HG02588 (cell line): ENCODE measurements at regions not wholly inside any gene's neighbourhood (a gene's known extent, or its start where the extent isn't known, plus 50 kb on each side); places are given as distances from the start of the nearest gene placed in this dataset.

Experiments
- ATAC-seq: cut with Tn5 transposase; IDR thresholded peaks from one replicate; pipeline ENCODE4 v1.9.1; 2021; ENCODE audit warnings: mild to moderate bottlenecking, moderate library complexity; ENCODE audit not compliant: unreplicated experiment

DNA sequence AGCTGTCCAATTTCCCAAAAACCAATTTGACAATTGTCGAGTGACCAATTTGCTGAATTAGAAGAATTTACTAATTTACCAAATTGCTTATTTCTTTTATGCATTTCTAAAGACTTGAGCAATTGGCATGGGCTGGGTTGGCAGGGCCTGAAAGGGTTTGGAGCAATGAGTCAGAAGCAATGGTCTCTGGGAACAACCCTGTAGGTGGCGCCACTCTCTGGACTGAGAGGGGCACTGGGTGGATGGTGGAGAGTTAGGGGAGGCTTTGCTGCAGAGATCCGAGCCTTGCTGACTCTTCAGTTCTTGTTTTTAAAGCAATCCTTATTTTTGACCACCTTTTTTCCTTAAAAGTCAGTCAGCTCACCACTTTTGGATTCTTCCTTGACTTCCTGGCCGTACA is 71.5 kb upstream of the RPS23 start:
- no peak for ATAC-seq

- no peak for ATAC-seq
Measured at GRCh38 chr5:82348784-82349425, 70.8 kb upstream of the RPS23 start.

- no peak for ATAC-seq
Measured at GRCh38 chr5:82347201-82347865, 69.2 kb upstream of the RPS23 start.

DNA sequence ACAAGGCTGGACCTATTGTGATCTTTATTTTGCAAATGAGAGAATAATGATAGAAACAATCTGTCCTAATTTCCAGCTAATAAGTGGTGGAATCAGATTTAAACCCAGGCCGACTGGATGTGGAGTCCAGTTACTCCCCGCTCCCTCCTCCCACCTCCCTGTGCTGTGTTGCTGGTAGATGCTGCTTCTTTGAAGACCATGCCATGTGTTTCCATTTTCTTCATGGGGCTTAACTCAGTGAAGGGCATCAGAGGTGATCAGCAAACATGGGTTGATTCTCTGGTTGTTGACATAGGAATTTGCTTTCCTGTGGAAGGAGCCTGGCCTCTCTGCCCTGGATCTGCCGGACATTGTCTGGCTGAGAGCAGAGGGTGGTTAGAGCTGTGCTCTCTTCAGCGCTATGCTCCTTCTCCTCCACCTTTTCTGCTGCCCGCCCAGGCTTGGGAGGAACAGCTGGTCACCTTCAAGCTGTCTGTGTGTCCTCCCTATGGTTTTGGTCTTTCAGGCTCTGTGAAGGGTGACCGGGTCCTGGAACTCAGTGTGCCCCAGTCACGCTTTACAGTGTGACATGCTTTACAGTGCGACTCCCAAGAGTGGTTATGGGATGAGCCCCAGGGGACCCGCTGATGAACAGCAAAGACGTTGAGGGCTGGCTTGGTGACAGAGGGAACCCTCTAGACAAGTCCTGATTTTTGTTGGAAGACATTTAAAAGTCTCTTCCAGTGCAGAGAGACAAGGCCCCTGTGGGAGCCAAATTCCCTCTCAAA is 68.4 kb upstream of the RPS23 start:
- no peak for ATAC-seq

GRCh38 chr5:82345108-82345507 is 67.0 kb upstream of the RPS23 start:
- no peak for ATAC-seq

DNA sequence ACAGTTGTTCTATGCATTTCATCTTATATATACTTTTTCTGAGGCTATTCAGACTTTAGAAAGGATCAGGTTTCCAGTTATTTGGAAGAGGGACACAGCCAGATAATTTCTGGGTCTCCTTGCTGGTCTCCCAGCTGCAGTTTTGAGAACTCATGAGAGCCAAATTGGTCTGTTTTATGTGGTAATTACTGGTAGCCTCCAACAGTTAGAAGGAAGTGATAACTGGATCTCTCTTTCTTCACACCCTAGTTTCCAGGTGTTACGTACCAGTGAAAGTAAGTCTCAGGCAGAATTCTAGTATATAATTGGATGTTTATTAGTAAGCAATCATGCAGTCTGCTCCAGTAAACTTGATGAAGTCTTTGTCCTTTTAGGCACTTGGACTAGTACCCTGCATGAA is 63.2 kb upstream of the RPS23 start:
- no peak for ATAC-seq

DNA sequence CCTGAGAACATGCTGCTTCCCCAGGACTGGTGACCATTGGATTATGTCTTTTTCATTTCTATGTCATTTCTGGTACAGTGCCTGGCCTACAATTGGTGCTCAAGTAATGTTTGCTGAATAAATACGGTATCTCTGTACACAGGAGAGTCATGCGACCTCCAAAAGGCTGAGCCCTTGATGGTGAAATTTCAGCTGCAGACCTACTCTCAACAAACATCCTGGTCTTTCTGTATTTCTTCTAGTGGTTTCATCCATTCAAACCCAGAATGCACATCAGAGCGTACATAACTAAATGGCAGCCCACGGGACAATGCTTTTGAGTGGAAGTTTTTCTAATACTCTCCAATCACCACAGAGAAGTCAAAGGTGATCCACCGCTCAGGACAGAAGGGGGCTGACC is 62.6 kb upstream of the RPS23 start:
- no peak for ATAC-seq

DNA sequence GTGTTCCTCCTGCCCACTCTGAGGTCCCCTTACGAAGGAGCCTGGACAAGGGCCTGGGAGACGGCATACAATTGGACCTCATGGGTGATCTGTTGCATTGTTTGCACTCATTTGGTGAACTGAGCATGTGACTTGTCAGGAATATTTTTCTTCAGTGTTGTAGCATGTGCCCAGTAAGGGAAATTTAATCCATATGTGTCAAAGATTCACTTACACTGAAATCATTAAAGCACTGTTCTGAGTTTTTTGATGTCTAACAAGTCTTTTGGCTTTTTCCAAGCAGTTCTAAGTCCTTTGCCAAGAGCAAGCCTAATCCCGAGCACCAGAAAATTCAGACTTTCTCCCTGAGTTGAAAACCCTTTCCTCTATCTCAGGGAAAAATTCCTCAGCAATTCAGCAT is 61.6 kb upstream of the RPS23 start:
- no peak for ATAC-seq

GRCh38 chr5:82338771-82339373 is 60.7 kb upstream of the RPS23 start:
- no peak for ATAC-seq

DNA sequence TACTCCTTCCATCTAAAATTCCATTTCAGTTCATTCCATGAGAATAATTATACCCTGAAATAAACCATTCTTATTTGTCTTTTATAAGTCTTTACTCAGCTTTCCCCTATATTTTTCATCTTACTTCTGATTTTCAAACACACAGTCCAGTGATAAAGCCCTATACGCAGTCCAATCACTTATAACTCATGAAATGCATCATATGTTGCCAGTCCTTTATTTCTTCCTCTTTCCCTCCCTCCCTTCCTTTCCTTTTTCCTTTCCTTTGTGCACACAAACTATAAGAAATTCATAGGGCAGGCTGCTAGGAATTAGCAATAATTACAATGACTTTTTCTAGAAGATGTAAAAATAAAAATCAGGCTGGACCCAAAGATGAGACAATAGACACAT is 58.8 kb upstream of the RPS23 start:
- ATAC-seq, result no peak

DNA sequence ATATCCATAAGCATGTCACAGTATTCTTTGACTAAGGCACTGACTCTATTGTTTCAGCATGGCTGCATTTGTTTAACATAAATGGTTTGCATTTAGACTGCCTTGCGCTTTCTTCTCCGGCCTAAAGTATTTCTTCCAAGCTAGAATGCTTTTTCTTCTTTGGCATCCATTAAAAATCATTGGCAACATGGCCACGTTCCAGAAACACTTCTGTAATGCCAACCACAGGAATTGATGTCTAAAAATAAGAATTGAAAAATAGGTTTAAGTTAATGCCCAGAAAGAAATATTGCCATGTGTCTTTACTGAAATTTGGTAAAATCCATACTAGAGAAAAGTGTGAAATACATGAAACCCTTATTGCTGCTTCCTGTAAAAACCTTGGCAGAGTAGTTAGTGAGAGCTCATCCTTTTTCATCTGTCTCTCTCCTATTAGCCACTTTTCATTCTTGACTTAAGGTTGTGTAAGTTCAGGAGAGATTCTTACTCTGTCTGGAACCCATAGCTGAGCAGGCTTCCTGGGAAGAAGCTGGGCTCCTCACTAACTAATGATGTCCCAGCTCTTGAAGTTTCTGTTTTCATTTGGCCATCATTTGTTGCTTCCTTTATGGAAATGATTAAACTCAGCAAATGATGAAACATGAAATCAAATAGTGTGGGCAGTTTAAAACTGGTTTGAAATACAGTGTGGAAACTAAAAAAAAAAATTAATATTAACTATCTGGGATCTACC is 58.2 kb upstream of the RPS23 start:
- no peak for ATAC-seq

DNA sequence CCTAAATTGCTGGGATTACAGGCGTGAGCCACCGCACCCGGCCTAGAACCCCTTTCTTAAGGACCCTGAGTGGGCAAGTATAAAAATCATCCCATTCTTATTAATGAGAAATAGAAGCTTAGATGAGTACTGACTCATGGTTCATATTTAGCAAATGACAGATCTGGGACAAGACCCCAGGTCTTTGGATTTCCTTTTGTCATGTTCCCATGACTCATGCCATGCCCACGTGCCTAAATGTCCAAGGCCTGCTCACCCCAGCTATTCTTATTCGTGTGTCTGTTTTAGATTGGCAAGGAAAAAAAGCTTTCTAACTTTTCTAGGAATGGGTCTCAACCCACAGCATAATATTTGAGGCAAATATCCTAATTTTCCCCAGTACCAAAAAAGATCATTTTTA is 57.7 kb upstream of the RPS23 start:
- ATAC-seq, result no peak

- ATAC-seq, result no peak
Measured at GRCh38 chr5:82334856-82335255, 56.7 kb upstream of the RPS23 start.

GRCh38 chr5:82334085-82334692 is 56.0 kb upstream of the RPS23 start:
- no peak for ATAC-seq

GRCh38 chr5:82332886-82333615 is 54.9 kb upstream of the RPS23 start:
- ATAC-seq, result no peak

GRCh38 chr5:82332064-82332855 is 54.1 kb upstream of the RPS23 start:
- ATAC-seq, result no peak

DNA sequence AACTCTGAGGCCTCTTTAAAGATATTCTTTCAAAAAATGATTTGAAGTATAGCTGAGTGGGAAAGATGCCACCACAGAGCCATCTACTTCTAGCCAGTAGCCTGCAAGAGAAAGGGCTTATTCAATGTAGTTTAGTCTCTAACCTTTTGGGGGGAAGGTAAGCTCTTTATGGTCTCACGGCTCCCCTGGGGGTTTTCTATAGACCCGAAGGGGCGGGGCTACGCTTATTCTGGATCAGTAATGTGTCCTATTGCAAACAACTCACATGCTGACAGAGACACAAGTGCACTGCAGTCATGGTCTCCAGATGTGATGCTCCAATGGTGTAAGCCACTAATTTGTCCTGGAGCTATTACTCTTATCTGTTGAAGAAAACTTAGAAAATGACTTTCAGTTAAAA is 53.4 kb upstream of the RPS23 start:
- ATAC-seq, result no peak

DNA sequence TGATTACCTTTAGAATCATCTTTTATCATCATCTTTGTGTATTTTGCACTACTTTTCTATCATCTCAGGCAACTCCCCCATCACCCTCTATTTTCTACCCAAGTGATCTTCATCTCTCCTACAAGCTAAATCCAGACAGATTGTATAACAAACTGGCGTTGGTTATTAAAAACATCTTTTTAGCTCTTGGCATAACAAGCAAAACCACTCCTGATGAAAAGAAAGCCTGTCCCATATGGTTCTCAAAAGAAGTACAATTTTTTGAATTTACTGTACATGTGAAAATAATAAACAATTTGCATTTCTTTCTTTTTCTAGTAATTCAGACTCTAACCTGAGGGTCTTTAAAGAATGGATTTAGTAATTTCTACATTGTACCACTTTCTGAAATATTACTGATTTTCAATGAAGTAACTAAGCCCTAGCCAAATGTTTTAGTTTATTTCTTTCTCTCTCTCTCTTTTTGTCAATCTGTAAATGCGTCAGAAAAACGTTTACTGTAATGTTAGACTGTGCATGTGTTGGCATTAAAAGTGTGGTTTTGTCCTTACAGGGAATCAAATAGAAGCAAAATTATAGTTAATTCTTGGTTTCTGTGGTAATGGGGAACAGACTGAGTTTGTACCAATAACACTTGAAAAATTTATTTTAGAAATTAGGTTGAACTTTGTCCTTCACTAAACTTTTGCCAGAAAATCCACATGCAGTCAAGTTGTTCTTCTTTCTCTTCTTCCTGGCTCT is 52.5 kb upstream of the RPS23 start:
- no peak for ATAC-seq

- no peak for ATAC-seq
Measured at GRCh38 chr5:82329393-82329792, 51.2 kb upstream of the RPS23 start.
